Endothelial cell (in vitro differentiated cells): ENCODE measurements at regions not wholly inside any gene's neighbourhood (a gene's known extent, or its start where the extent isn't known, plus 50 kb on each side); places are given as distances from the start of the nearest gene placed in this dataset.

Experiments
- DNase-seq: peaks from one replicate; pipeline ENCODE4 v3.0.0; 2021; ENCODE audit warnings: low spot score
- H3K27ac Mint-ChIP-seq: one replicate; pipeline ENCODE4 v1.8.0; 2021; ENCODE audit warnings: mixed read lengths, inconsistent platforms; ENCODE audit not compliant: unreplicated experiment
- H3K27me3 Mint-ChIP-seq: one replicate; pipeline ENCODE4 v1.8.0; 2021; ENCODE audit warnings: mild to moderate bottlenecking, moderate library complexity, mixed read lengths, inconsistent platforms; ENCODE audit not compliant: unreplicated experiment
- H3K36me3 Mint-ChIP-seq: one replicate; pipeline ENCODE4 v1.8.0; 2021; ENCODE audit warnings: mild to moderate bottlenecking, low read depth, mixed read lengths, inconsistent platforms; ENCODE audit not compliant: unreplicated experiment
- H3K4me1 Mint-ChIP-seq: one replicate; pipeline ENCODE4 v1.8.0; 2021; ENCODE audit warnings: mild to moderate bottlenecking, mixed read lengths, inconsistent platforms; ENCODE audit not compliant: unreplicated experiment
- H3K4me3 Mint-ChIP-seq: one replicate; pipeline ENCODE4 v1.8.0; 2021; ENCODE audit warnings: mild to moderate bottlenecking, mixed read lengths, inconsistent platforms; ENCODE audit not compliant: unreplicated experiment
- H3K9me3 Mint-ChIP-seq: one replicate; pipeline ENCODE4 v1.8.0; 2021; ENCODE audit warnings: mixed read lengths, inconsistent platforms; ENCODE audit not compliant: unreplicated experiment
- CTCF ChIP-seq: fragments of 200-600 bp; sonication (generic); IDR thresholded peaks from one replicate; pipeline ENCODE4 v1.5.0; 2021; ENCODE audit warnings: antibody characterized with exemption; ENCODE audit not compliant: unreplicated experiment

GRCh38 chr15:62753518-62754221, 288.9 kb upstream of the TPM1 start:
- peaks cover 25% of the 10 kb centered on the region for H3K4me1 Mint-ChIP-seq
- peaks cover 7% of the 10 kb centered on the region for H3K36me3 Mint-ChIP-seq
- H3K4me3 Mint-ChIP-seq = no peak overlapping the region
- H3K27me3 Mint-ChIP-seq = peaks cover 4% of the 10 kb centered on the region
- TF ChIP-seq CTCF = no peak
- no peaks in the 10 kb centered on the region for H3K9me3 Mint-ChIP-seq
- no peak overlapping the region for H3K27ac Mint-ChIP-seq
- no peak for DNase-seq

- no peak overlapping the region for H3K4me3 Mint-ChIP-seq
- H3K36me3 Mint-ChIP-seq = peaks cover 7% of the 10 kb centered on the region
- peaks cover 4% of the 10 kb centered on the region for H3K27me3 Mint-ChIP-seq
- no peak overlapping the region for H3K27ac Mint-ChIP-seq
- no peaks in the 10 kb centered on the region for H3K9me3 Mint-ChIP-seq
- TF ChIP-seq CTCF = no peak
- no peak for DNase-seq
- peaks cover 14% of the 10 kb centered on the region for H3K4me1 Mint-ChIP-seq
These were observed 286.1 kb upstream of the TPM1 start for GRCh38 chr15:62756326-62756994.

- no peak overlapping the region for H3K4me3 Mint-ChIP-seq
- no peaks in the 10 kb centered on the region for H3K9me3 Mint-ChIP-seq
- no peak for DNase-seq
- no peak for TF ChIP-seq CTCF
- H3K36me3 Mint-ChIP-seq = peaks cover 7% of the 10 kb centered on the region
- H3K27ac Mint-ChIP-seq = no peak overlapping the region
- peaks cover 14% of the 10 kb centered on the region for H3K4me1 Mint-ChIP-seq
- H3K27me3 Mint-ChIP-seq = peaks cover 4% of the 10 kb centered on the region
These were observed 285.6 kb upstream of the TPM1 start for GRCh38 chr15:62756995-62757360.

- no peaks in the 10 kb centered on the region for H3K9me3 Mint-ChIP-seq
- H3K27me3 Mint-ChIP-seq = peaks cover 4% of the 10 kb centered on the region
- no peak overlapping the region for H3K4me3 Mint-ChIP-seq
- peaks cover 14% of the 10 kb centered on the region for H3K4me1 Mint-ChIP-seq
- H3K36me3 Mint-ChIP-seq = peaks cover 10% of the 10 kb centered on the region
- no peak for TF ChIP-seq CTCF
- no peak for DNase-seq
- H3K27ac Mint-ChIP-seq = no peak overlapping the region
These were observed 285.0 kb upstream of the TPM1 start for GRCh38 chr15:62757535-62757934.
